Natural killer cell treated with Interleukin-12 subunit alpha and Interleukin-12 subunit beta and Interleukin-15 and Interleukin-18, amount 100 ng/mL, for 72 hours (primary cell): ENCODE measurements at regions not wholly inside any gene's neighbourhood (a gene's known extent, or its start where the extent isn't known, plus 50 kb on each side); places are given as distances from the start of the nearest gene placed in this dataset.
A peak's percentile ranks its signal among the peaks of the same experiment; 100 is the strongest.
"Not testable (repeated sequence)": the region's sequence is repeated elsewhere in the genome, so short reads cannot be mapped to it uniquely, and the experiment has no call there.

Experiments
- ATAC-seq, 2 donors: fragments of 150-1000 bp; cut with Tn5 transposase in 1 of 2; sonication (Bioruptor Pico), chemical (Tn5 transposase) in 1 of 2; 2 replicates each; pipeline ENCODE4 v1.10.0; 2021
- DNase-seq: peaks from one replicate; pipeline ENCODE4 v3.0.0; 2022; ENCODE audit warnings: low spot score
- H3K27ac Mint-ChIP-seq, 2 donors: 1 replicate in 1 of 2; 2 replicates in 1 of 2; pipeline ENCODE4 v1.8.0; 2022; ENCODE audit warnings: mixed read lengths in 2 of 2, mild to moderate bottlenecking in 1 of 2, moderate library complexity in 1 of 2
- H3K27me3 Mint-ChIP-seq, 2 donors: 1 replicate in 1 of 2; 2 replicates in 1 of 2; pipeline ENCODE4 v1.8.0; 2022; ENCODE audit warnings: mixed read lengths in 2 of 2
- H3K36me3 Mint-ChIP-seq: one replicate; pipeline ENCODE4 v1.8.0; 2022; ENCODE audit warnings: mixed read lengths
- H3K4me1 Mint-ChIP-seq, 2 donors: 1 replicate in 1 of 2; 2 replicates in 1 of 2; pipeline ENCODE4 v1.8.0; 2022; ENCODE audit warnings: low read depth in 2 of 2, mixed read lengths in 2 of 2, mild to moderate bottlenecking in 1 of 2
- H3K4me3 Mint-ChIP-seq: one replicate; pipeline ENCODE4 v1.8.0; 2022; ENCODE audit warnings: mixed read lengths
- H3K9me3 Mint-ChIP-seq: 2 replicates; pipeline ENCODE4 v1.8.0; 2022; ENCODE audit warnings: mixed read lengths

GRCh38 chr7:142499635-142500034 is 241.8 kb upstream of the PRSS58 start:
- ATAC-seq (peak; percentile 29 to 57), DNase-seq (no peak)
- Mint-ChIP-seq H3K4me3 (no peak overlapping the region), H3K27me3 (peaks cover 8 to 13% of the 10 kb centered on the region in 2 donors), H3K4me1 (peaks cover 0 to 7% of the 10 kb centered on the region in 2 donors), H3K36me3 (no peaks in the 10 kb centered on the region), H3K9me3 (no peaks in the 10 kb centered on the region), H3K27ac (no peak overlapping the region)

GRCh38 chr7:142498364-142498763 is 240.5 kb upstream of the PRSS58 start:
- Mint-ChIP-seq H3K4me3 (no peak overlapping the region), H3K4me1 (peaks cover 0 to 7% of the 10 kb centered on the region in 2 donors), H3K27me3 (peaks cover 6 to 10% of the 10 kb centered on the region in 2 donors), H3K36me3 (no peaks in the 10 kb centered on the region), H3K9me3 (no peaks in the 10 kb centered on the region), H3K27ac (no peak overlapping the region)
- no peak for ATAC-seq
- DNase-seq = no peak

GRCh38 chr7:142496545-142496991 is 238.7 kb upstream of the PRSS58 start:
- ATAC-seq (peak in 1 of 2 donors; percentile 67), DNase-seq (no peak)
- Mint-ChIP-seq H3K36me3 (no peaks in the 10 kb centered on the region), H3K9me3 (no peaks in the 10 kb centered on the region), H3K4me1 (peaks cover 0 to 7% of the 10 kb centered on the region in 2 donors), H3K4me3 (no peak overlapping the region), H3K27me3 (peaks cover 6 to 10% of the 10 kb centered on the region in 2 donors), H3K27ac (no peak overlapping the region)

GRCh38 chr7:142495879-142496278 is 238.0 kb upstream of the PRSS58 start:
- not testable (repeated sequence) for DNase-seq, H3K9me3 Mint-ChIP-seq, H3K4me3 Mint-ChIP-seq, H3K27ac Mint-ChIP-seq, ATAC-seq, H3K4me1 Mint-ChIP-seq, H3K36me3 Mint-ChIP-seq
- H3K27me3 Mint-ChIP-seq = peaks cover 6 to 10% of the 10 kb centered on the region in 2 donors

GRCh38 chr7:142495301-142495700 is 237.4 kb upstream of the PRSS58 start:
- not testable (repeated sequence) for DNase-seq, H3K36me3 Mint-ChIP-seq, ATAC-seq, H3K9me3 Mint-ChIP-seq, H3K4me1 Mint-ChIP-seq, H3K27ac Mint-ChIP-seq, H3K4me3 Mint-ChIP-seq
- H3K27me3 Mint-ChIP-seq = peaks cover 6 to 10% of the 10 kb centered on the region in 2 donors

- no peak for DNase-seq
- Mint-ChIP-seq H3K27me3 (peaks cover 6 to 10% of the 10 kb centered on the region in 2 donors), H3K9me3 (no peaks in the 10 kb centered on the region), H3K36me3 (no peaks in the 10 kb centered on the region), H3K27ac (no peak overlapping the region), H3K4me3 (no peak overlapping the region), H3K4me1 (peaks cover 0 to 7% of the 10 kb centered on the region in 2 donors)
- no peak for ATAC-seq
Observed at GRCh38 chr7:142494021-142494420, 236.2 kb upstream of the PRSS58 start.

GRCh38 chr7:142488842-142489241 is 231.0 kb upstream of the PRSS58 start:
- H3K27ac Mint-ChIP-seq = peak overlapping the region in 1 of 2 donors; percentile 14
- H3K9me3 Mint-ChIP-seq = no peaks in the 10 kb centered on the region
- no peak overlapping the region for H3K4me3 Mint-ChIP-seq
- no peaks in the 10 kb centered on the region for H3K36me3 Mint-ChIP-seq
- H3K4me1 Mint-ChIP-seq = no peaks in the 10 kb centered on the region
- ATAC-seq (no peak), DNase-seq (no peak)
- no peaks in the 10 kb centered on the region for H3K27me3 Mint-ChIP-seq

GRCh38 chr7:142488036-142488633 is 230.3 kb upstream of the PRSS58 start:
- Mint-ChIP-seq H3K4me1 (peaks cover 0 to 3% of the 10 kb centered on the region in 2 donors), H3K27ac (no peak overlapping the region), H3K4me3 (no peak overlapping the region), H3K9me3 (no peaks in the 10 kb centered on the region), H3K27me3 (no peaks in the 10 kb centered on the region), H3K36me3 (no peaks in the 10 kb centered on the region)
- ATAC-seq = peak in 1 of 2 donors; percentile 52
- no peak for DNase-seq

- not testable (repeated sequence) for H3K36me3 Mint-ChIP-seq, H3K9me3 Mint-ChIP-seq, H3K4me1 Mint-ChIP-seq, ATAC-seq, DNase-seq, H3K27me3 Mint-ChIP-seq, H3K4me3 Mint-ChIP-seq, H3K27ac Mint-ChIP-seq
Observed at GRCh38 chr7:142487565-142487964, 229.7 kb upstream of the PRSS58 start.

- Mint-ChIP-seq H3K36me3 (no peaks in the 10 kb centered on the region), H3K4me1 (peaks cover 0 to 5% of the 10 kb centered on the region in 2 donors), H3K4me3 (no peak overlapping the region), H3K27me3 (no peaks in the 10 kb centered on the region), H3K27ac (no peak overlapping the region), H3K9me3 (no peaks in the 10 kb centered on the region)
- ATAC-seq = no peak
- no peak for DNase-seq
Observed at GRCh38 chr7:142487124-142487523, 229.3 kb upstream of the PRSS58 start.

- no peak overlapping the region for H3K4me3 Mint-ChIP-seq
- ATAC-seq (peak in 1 of 2 donors; percentile 46), DNase-seq (no peak)
- H3K27me3 Mint-ChIP-seq = no peaks in the 10 kb centered on the region
- H3K27ac Mint-ChIP-seq = no peak overlapping the region
- H3K36me3 Mint-ChIP-seq = no peaks in the 10 kb centered on the region
- peaks cover 0 to 5% of the 10 kb centered on the region in 2 donors for H3K4me1 Mint-ChIP-seq
- H3K9me3 Mint-ChIP-seq = no peaks in the 10 kb centered on the region
Observed at GRCh38 chr7:142485617-142486226, 227.9 kb upstream of the PRSS58 start.

- H3K4me1 Mint-ChIP-seq = peaks cover under 1 to 6% of the 10 kb centered on the region in 2 donors
- no peak overlapping the region for H3K4me3 Mint-ChIP-seq
- DNase-seq = no peak
- no peaks in the 10 kb centered on the region for H3K9me3 Mint-ChIP-seq
- H3K27ac Mint-ChIP-seq = peak overlapping the region in 1 of 2 donors; percentile 23
- no peaks in the 10 kb centered on the region for H3K27me3 Mint-ChIP-seq
- no peak for ATAC-seq
- no peaks in the 10 kb centered on the region for H3K36me3 Mint-ChIP-seq
Observed at GRCh38 chr7:142483659-142484317, 225.9 kb upstream of the PRSS58 start.

GRCh38 chr7:142482891-142483658 is 225.2 kb upstream of the PRSS58 start:
- H3K27me3 Mint-ChIP-seq = peaks cover 0 to 5% of the 10 kb centered on the region in 2 donors
- peak; percentile 72 to 73 for ATAC-seq
- H3K9me3 Mint-ChIP-seq = no peaks in the 10 kb centered on the region
- peak overlapping the region in 1 of 2 donors; percentile 23 for H3K27ac Mint-ChIP-seq
- no peaks in the 10 kb centered on the region for H3K36me3 Mint-ChIP-seq
- no peak overlapping the region for H3K4me3 Mint-ChIP-seq
- peaks cover 7 to 13% of the 10 kb centered on the region in 2 donors for H3K4me1 Mint-ChIP-seq
- DNase-seq = no peak
